ENCODE measurements at regions not wholly inside any gene's neighbourhood (a gene's known extent, or its start where the extent isn't known, plus 50 kb on each side); places are given as distances from the start of the nearest gene placed in this dataset.

DNA sequence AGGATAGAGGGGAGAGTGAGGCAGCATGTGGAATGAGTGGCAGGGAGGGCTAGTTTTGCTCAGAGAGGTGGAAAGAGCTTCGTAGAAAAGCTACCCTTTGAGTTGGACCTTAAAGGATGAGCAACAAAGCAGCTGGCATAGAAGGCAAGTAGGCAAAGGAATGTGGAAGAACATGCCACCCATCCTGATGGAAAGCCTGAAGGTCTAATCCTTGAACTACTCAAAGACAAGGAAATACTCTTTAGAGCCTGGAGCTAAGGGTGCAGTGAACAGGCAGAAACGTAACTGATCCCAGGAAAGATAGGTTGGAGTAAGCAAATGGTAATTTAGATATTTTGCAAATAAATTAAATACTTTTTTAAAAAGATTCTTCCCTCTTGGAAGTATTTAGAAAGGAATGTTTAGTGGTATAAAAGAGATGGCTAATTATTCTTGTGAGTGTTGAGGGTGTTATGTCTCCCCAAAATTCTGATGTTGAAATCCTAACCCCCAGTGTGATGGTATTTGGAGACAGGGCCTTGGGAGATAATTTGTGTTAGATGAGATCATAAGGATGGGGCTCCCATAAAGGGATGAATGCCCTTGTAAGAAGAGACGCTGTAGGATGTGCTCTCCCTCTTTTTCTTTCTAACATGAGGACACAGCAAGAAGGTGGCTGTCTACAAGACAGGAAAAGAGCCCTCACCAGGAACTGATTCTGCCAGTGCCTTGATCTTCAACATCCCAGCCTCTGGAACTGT is 308.1 kb upstream of the RUNX1 start:
- no peak for TF ChIP-seq GATA3 (IDR thresholded peaks at IDR 0.05; ENCODE audit: low read depth, low read length)
- TF ChIP-seq GATA2 (IDR thresholded peaks at IDR 0.05; ENCODE audit: low read depth, low read length): no peak

All from SH-SY5Y (cell line).